Stimulated activated CD4-positive, alpha-beta T cell treated with anti-CD3 and anti-CD28 coated beads, TNF-alpha, amount 100 ng/mL, for 1 hour (primary cell): ENCODE measurements at regions not wholly inside any gene's neighbourhood (a gene's known extent, or its start where the extent isn't known, plus 50 kb on each side); places are given as distances from the start of the nearest gene placed in this dataset.
"Not testable (repeated sequence)": the region's sequence is repeated elsewhere in the genome, so short reads cannot be mapped to it uniquely, and the experiment has no call there.

ENCODE experiments used
- DNase-seq, 3 donors: peaks; one replicate each; pipeline ENCODE4 v3.0.0-alpha.2; 2020; ENCODE audit warnings: low read depth in 3 of 3, low spot score in 1 of 3

DNA sequence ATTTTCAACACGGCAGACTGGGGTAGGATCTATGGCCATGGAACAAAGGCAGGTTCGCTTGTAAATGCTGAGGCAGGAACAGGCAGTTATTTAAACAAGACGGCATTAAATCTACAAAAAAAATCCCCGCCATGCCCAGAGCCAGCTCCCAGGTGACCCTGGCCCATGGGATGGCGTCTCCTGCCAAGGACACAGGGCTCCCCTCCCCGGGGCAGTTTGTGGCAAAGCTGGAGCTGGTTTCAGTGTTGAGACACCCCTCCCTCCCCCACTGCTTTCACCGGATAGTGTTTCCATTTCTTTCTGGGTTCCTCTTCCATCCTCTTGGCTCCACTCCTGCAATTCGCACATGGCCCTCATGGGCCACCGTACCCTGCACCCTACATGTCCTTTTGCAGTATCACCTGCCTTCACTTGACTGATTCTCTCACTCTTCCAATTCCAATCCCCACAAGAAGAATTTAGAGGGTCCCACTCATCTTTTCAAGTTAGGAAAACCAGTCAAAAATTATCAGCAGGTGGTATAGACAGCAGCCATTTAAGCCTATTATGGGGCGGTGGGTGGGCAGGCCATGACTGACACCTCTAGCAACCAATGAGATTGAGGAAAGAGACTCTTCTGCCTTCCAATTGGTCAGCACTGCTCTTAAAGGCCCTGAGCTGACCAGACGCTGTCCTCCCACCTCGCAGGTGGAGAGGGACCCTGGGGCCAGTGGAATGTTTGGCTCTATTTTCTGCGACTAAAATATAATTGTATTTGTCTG lies 52.0 kb downstream of the OLIG1 start:
- no peak for DNase-seq

DNA sequence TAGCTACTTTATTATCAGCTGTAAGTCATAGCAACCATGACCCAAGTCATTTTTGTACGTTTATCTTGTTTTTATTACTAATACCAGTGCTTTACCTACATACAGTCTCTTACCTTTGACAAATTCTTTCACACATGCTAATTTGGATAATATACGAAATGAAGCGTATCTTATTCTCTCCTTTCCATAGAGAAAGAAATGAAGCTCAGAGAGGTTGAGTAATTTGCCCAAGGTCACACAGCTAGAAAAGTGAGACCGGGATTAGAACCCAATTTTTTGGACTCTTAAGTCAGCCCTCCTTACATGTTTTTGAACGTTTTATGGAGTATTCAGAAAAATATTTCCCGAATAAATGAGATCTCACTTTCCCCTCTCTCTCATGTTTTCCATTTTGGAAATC lies 52.6 kb downstream of the OLIG1 start:
- no peak for DNase-seq

- no peak for DNase-seq
Observed at GRCh38 chr21:33123374-33124123, 53.6 kb downstream of the OLIG1 start.

DNA sequence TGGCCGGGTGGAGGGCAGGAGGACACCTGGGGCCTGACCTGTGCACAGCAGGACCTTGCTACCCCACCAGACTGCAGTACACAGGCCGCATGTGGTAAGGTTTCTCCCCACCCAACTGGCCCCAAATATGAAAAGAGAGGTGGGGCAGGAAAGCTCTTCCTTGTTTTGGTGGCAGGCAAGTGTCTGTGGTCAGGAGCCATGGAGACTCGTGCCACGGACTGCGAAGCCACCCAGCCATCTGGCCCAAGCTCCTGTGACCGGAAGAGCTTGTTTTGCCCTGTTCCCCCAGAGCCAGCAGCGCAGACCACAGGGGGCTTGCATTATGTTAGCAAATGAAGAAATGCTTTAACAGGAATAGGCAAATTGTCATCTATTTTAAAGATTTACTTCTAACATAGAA lies 54.9 kb downstream of the OLIG1 start:
- DNase-seq, result no peak

DNA sequence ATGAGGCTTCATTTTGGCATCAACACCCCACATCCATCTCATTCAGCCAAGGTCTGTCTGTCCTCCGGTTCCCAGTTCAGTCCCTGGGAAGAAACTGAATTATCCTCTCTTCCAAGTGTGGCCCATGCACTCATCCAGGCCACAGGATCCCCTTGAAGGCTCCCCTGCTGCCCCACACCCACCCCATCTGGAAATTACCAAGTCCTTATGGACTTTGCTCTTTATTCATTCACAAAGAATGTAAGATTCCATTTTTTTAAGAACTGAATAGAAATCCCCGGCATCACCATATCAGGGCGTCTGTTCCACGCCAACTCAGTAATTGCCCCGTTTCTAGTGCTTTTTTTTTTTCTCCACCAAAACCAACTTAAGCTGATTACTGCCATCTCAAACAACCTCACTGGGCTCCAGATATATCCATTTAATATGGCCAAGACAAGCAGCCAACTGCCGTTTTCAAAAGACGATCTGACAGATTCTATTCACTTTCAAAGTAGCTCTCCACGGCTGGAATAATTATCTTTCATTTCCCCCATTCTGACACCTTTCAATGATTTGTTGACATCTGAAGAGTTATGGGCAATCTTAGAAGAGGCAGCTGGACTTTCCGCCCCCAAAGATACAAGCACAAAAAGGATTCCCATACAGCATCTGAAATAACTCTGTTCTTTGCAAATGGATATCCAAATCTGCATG lies 55.9 kb downstream of the OLIG1 start:
- no peak for DNase-seq

DNA sequence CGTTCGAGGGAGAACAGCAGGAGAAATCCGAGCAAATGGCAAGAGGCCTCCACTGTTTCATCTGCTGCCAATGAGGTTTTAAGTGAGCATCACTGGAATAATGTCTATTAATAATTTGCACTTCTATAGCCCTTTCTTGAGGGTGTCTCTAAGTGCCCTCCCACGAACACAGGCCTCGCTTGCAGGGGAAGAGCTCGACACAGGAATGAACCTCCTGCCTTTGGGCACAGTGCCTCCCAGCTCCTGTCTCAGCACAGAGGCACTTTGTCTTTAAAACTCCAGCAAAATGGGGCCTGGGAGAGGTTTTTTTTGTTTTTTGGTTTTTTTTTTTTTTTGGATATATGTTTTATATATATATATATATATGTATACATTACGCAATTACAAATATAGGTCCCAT lies 56.6 kb downstream of the OLIG1 start:
- DNase-seq, result no peak

DNA sequence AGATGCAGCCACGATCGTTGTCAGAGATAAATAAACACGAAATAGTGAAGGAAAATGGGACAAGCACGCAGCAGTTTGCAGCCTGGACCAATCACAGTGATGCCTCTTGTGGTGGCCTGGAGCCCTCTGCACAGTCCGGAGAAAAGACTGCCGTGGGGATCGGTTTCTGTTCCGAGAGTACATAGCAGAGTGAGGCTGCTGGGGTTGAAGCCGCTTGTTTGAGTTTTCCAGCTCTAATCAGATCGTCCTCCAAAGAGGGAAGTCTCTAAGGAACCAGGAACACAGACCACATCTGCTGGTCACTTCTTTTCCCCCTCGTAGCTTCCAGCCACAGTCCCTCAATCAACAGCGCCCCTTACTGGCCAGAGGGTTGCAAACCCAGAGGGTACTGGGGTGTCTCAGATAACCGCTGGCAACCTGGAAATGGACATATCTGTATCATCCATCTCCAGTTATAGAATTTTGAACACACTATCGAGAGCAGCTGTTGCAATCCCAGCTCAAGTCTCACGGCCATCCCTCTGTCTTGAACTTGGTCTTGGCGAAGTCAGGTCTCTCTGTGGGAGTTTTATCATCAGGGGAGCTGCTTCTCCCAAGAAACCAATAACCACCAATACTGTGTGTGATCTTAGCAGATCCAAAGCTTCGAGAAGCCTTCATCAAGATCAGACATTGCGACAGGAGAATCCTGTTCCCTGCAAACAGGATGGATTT lies 57.4 kb downstream of the OLIG1 start:
- peak in 2 of 3 donors; percentile 10 to 29 for DNase-seq

DNA sequence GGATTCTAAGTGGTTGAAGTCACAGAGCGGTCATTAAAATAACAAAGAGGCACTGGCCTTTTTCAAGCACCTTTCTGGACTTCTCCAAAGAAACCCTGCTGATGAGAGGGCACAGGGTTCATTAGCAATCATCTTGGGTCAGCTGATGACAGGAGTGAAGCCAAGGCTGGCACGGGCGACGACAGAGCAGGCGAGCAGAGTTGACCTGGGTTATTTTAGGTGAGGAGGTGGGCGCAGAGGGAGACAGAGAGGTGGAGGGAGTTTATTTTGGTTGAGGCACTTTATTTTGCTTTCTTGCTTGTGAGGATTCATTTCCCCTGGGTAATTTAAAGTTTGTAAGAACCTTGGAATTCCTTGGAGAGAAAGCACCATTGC lies 57.9 kb downstream of the OLIG1 start:
- no peak for DNase-seq

- DNase-seq, result no peak
Observed at GRCh38 chr21:33128538-33128937, 58.6 kb downstream of the OLIG1 start.

DNA sequence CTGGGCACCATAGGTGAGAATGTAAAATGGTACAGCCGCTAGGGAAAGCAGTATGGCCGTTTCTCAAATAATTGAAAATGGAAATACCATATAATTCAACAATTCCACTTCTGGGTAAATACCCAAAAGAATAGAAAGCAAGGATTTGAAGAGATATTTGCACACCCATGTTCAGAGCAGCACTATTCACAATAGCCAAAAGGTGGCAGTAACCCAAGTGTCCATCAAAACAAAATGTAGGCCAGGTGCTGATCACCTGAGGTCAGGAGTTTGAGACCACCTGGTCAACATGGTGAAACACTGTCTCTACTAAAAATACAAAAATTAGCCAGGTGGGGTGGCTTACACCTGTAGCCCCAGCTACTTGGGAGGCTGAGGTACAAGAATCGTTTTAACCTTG lies 62.1 kb downstream of the OLIG1 start:
- DNase-seq, result no peak

DNA sequence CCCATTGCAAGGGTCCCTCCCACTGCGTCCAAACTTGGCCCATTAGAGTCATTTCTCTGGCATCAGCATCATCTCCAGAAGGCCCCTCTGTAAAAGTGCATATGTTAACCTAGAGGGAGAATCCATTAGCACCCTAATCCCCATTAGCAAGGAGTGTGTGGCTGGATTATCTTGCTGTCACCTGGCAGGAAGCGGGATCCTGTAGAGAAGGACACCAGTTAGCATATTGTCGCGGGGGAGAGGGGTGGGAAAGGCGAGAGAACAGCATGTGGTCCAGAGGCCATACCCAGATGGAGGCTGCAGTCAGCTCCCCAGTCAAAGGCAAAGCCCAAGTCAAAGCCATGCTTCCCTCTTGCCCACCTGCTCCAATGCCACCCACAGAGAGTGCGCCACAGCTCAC lies 64.0 kb downstream of the OLIG1 start:
- DNase-seq, result no peak

DNA sequence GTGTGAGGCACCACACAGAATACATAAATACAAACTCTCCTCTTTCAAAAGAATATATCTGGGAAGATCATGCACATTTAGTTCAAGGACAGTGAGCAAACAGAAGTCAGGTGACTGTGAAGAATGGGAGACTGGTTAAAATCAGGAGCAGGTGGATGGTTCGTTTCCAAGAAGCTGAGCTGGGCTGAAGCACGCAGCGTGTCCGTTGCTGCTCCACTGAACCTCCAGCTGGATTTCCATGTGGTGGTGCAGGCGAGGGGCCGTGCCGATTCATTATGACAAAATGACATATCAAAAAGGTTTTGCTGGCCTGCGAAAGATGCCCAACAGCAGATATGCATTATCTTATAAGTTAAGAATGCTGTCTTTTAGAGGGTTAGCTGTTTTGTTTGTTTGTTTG lies 66.0 kb downstream of the OLIG1 start:
- DNase-seq, result no peak

GRCh38 chr21:33136847-33137502 lies 67.0 kb downstream of the OLIG1 start:
- DNase-seq, result no peak

DNA sequence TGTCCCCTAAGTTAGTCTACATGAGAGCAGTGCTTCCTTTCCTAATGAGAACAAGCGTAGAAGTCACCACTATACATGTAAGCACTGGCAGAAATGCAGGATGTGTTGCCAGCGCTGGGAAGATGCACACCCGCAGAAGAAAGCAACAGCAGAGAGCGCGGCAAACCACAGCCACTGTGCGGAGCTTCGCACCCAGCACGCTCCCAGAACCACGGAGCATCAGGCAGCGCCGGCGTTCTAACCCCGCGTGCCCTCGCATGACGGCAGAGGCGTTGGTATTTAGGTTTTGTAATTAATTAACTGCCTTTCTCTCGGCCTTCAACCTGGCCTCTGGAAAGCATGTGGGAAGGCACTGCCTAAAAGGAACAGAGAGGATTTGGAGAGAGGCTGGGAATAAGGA lies 69.1 kb downstream of the OLIG1 start:
- DNase-seq, result no peak

- DNase-seq, result no peak
Observed at GRCh38 chr21:33140288-33140687, 70.3 kb downstream of the OLIG1 start.

GRCh38 chr21:33146467-33146866 lies 76.5 kb downstream of the OLIG1 start:
- DNase-seq, result no peak

DNA sequence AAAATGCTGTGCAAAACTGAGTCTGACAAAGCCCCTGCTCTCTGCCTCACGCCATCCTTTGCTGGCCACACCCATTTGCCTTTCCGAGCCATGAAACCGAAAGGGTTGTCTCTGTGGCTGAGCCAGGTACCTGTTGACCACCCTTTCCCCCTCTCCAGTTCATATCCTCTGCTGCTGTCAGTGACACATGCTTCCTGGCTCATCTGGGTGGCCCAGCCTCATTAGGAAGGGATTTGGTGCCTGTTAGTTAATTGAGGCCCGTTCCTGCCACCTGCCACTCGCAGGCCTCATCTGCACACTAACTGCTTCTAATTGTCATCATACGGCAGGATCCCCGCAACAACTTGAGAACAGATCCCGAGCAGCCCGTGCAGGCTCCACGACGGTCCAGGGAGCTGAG lies 79.2 kb downstream of the OLIG1 start:
- DNase-seq, result no peak

DNA sequence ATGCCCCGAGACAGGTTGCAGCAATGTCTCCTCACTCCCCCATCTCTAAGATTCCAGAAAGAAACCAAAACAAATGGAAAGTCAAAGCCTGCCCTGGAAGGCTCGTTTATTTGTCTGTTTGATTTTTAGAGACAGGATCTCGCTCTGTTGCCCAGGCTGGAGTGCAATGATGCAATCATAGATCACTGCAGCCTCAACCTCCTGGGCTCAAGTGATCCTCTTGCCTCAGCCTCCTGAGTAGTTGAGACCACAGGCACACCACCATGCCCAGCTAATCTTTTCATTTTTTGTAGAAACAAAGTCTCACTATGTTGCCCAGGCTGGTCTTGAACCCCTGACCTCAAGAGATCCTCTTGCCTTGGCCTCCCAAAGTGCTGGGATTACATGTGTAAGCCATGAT lies 78.8 kb upstream of the IFNAR2 start:
- DNase-seq, result not testable (repeated sequence)

GRCh38 chr21:33151941-33152731 lies 77.6 kb upstream of the IFNAR2 start:
- no peak for DNase-seq

DNA sequence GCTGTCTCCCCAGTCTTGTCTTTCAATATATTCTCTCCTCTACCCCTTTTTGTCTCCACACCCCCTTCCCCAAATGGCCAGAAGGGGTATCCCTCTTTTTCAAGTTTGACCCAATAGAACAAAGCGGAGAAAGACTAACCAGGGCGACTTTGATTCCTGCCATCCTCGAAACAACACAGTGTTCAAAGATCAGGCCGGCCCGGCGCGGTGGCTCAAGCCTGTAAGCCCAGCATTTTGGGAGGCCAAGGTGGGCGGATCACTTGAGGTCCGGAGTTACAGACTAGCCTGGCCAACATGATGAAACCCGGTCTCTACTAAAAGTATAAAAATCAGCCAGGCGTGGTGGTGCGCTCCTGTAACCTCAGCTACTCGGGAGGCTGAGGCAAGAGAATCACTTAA lies 77.0 kb upstream of the IFNAR2 start:
- no peak for DNase-seq
